ENCODE measurements at regions not wholly inside any gene's neighbourhood (a gene's known extent, or its start where the extent isn't known, plus 50 kb on each side); places are given as distances from the start of the nearest gene placed in this dataset.
"Not testable (repeated sequence)": the region's sequence is repeated elsewhere in the genome, so short reads cannot be mapped to it uniquely, and the experiment has no call there.

DNA sequence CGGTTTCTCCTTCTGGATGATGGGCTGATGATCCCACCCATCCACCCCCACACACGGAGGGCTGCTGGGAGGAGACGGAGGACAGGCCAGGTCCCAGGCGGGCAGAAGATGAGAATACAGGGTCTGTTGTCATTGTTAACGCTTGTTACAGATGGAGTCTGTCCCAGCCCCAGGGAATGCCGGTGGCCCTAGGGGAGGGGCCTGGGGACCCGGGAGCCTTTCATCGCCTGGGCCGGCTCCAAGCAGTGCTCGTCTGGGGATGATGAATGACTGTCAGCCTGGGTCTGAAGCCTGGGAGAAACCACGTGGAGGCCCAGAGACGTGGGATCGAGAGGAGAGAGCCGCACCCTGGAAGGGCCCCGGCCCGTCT is 69.2 kb downstream of the UNCX start:
- Histone ChIP-seq H3K4me2 (ENCODE audit: insufficient read depth, low read length) (no peak overlapping the region), H3K79me2 (ENCODE audit: insufficient read depth, low read length) (no peaks in the 10 kb centered on the region), H3K9ac (ENCODE audit: low read depth, low read length) (no peak overlapping the region), H3K4me1 (ENCODE audit: insufficient read depth, low read length) (no peaks in the 10 kb centered on the region), H2AFZ (ENCODE audit: low read depth, low read length) (no peak overlapping the region), H3K27ac (ENCODE audit: low read length) (no peak overlapping the region), H3K4me3 (ENCODE audit: low read depth in 1 of 2, low read length in 2 of 2) (no peak overlapping the region), H4K20me1 (ENCODE audit: insufficient read depth, low read length) (no peaks in the 10 kb centered on the region; the same call in 1 of the 2 replicates), H3K36me3 (ENCODE audit: insufficient read depth, low read length) (no peaks in the 10 kb centered on the region), H3K9me3 (ENCODE audit: insufficient read depth, low read length, severe bottlenecking) (no peaks in the 10 kb centered on the region), H3K27me3 (ENCODE audit: insufficient read depth, low read length, poor library complexity) (no peaks in the 10 kb centered on the region)
- TF ChIP-seq, protein P1, sequence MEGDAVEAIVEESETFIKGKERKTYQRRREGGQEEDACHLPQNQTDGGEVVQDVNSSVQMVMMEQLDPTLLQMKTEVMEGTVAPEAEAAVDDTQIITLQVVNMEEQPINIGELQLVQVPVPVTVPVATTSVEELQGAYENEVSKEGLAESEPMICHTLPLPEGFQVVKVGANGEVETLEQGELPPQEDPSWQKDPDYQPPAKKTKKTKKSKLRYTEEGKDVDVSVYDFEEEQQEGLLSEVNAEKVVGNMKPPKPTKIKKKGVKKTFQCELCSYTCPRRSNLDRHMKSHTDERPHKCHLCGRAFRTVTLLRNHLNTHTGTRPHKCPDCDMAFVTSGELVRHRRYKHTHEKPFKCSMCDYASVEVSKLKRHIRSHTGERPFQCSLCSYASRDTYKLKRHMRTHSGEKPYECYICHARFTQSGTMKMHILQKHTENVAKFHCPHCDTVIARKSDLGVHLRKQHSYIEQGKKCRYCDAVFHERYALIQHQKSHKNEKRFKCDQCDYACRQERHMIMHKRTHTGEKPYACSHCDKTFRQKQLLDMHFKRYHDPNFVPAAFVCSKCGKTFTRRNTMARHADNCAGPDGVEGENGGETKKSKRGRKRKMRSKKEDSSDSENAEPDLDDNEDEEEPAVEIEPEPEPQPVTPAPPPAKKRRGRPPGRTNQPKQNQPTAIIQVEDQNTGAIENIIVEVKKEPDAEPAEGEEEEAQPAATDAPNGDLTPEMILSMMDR (IDR thresholded peaks at IDR 0.05; ENCODE audit: borderline replicate concordance, extremely low read depth, low read length, poor library complexity, severe bottlenecking) = no peak
- TF ChIP-seq EZH2 (IDR thresholded peaks at IDR 0.05; ENCODE audit: borderline replicate concordance, low read depth, low read length, severe bottlenecking) = no peak
- no peak for DNase-seq
- no peak for ATAC-seq (ENCODE audit: insufficient read depth, low read depth)

DNA sequence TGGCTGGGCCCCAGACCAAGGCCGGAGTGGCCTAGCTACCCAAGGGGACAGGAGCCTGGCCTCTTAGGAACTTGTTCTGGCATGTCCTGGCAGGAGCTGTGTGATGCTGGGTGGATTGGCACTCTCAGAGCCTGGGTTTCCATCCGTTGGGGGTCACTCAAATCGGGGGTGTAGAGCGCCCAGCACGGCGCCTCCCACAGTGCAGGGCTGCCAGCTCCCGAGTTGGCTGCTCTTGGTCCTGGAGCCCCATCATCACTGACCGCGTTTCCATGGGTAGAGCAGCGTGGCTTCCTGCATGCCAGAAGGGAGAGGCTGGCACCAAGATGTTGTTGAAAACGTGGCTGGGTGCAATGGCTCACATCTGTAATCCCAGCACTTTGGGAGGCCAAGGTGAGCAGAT is 70.3 kb downstream of the UNCX start:
- Histone ChIP-seq H3K4me2 (ENCODE audit: insufficient read depth, low read length) (no peak overlapping the region), H3K9me3 (ENCODE audit: insufficient read depth, low read length, severe bottlenecking) (no peaks in the 10 kb centered on the region), H3K36me3 (ENCODE audit: insufficient read depth, low read length) (no peaks in the 10 kb centered on the region), H3K79me2 (ENCODE audit: insufficient read depth, low read length) (no peaks in the 10 kb centered on the region), H3K27ac (ENCODE audit: low read length) (no peak overlapping the region), H4K20me1 (ENCODE audit: insufficient read depth, low read length) (no peaks in the 10 kb centered on the region; the same call in 1 of the 2 replicates), H3K27me3 (ENCODE audit: insufficient read depth, low read length, poor library complexity) (no peaks in the 10 kb centered on the region), H3K4me3 (ENCODE audit: low read depth in 1 of 2, low read length in 2 of 2) (no peak overlapping the region), H3K9ac (ENCODE audit: low read depth, low read length) (no peak overlapping the region), H2AFZ (ENCODE audit: low read depth, low read length) (no peak overlapping the region), H3K4me1 (ENCODE audit: insufficient read depth, low read length) (no peaks in the 10 kb centered on the region)
- no peak for ATAC-seq (ENCODE audit: insufficient read depth, low read depth)
- no peak for TF ChIP-seq EZH2 (IDR thresholded peaks at IDR 0.05; ENCODE audit: borderline replicate concordance, low read depth, low read length, severe bottlenecking)
- TF ChIP-seq, protein P1 (IDR thresholded peaks at IDR 0.05; ENCODE audit: borderline replicate concordance, extremely low read depth, low read length, poor library complexity, severe bottlenecking) = no peak
- no peak for DNase-seq

DNA sequence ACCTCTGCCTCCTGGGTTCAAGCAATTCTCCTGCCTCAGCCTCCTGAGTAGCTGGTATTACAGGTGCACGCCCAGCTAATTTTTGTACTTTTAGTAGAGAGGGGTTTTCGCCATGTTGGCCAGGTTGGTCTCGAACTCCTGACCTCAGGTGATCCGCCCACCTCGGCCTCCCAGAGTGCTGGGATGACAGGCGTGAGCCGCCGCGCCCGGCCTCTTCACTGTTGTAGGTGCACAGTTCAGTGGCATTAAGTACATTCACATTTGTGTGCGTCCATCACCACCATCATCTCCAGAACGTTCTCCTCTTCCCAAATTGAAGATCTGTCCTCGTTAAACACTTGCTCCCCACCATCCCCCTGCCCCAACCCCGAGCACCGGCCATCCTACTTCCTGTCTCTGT is 71.3 kb downstream of the UNCX start:
- not testable (repeated sequence) for H3K9ac ChIP-seq (ENCODE audit: low read depth, low read length); ATAC-seq (ENCODE audit: insufficient read depth, low read depth); H3K27me3 ChIP-seq (ENCODE audit: insufficient read depth, low read length, poor library complexity)

DNA sequence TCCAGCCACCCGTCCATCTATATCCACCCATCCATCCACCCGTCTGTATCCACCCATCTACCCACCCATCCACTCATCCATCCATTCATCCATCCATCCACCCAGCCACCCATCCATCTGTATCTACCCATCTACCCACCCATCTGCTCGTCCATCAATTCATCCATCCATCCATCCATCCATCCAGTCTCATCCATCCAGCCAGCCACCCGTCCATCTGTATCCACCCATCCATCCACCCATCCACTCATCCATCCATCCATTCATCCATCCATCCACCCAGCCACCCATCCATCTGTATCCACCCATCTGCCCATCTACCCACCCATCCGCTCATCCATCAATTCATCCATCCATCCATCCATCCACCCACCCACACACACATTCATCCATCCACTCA is 73.2 kb downstream of the UNCX start:
- Histone ChIP-seq H3K9me3 (ENCODE audit: insufficient read depth, low read length, severe bottlenecking) (no peaks in the 10 kb centered on the region), H4K20me1 (ENCODE audit: insufficient read depth, low read length) (no peaks in the 10 kb centered on the region), H3K4me2 (ENCODE audit: insufficient read depth, low read length) (no peak overlapping the region), H2AFZ (ENCODE audit: low read depth, low read length) (no peak overlapping the region), H3K36me3 (ENCODE audit: insufficient read depth, low read length) (no peaks in the 10 kb centered on the region), H3K4me3 (ENCODE audit: low read depth in 1 of 2, low read length in 2 of 2) (no peak overlapping the region), H3K79me2 (ENCODE audit: insufficient read depth, low read length) (no peaks in the 10 kb centered on the region), H3K27me3 (ENCODE audit: insufficient read depth, low read length, poor library complexity) (no peaks in the 10 kb centered on the region), H3K4me1 (ENCODE audit: insufficient read depth, low read length) (no peaks in the 10 kb centered on the region), H3K9ac (ENCODE audit: low read depth, low read length) (no peak overlapping the region), H3K27ac (ENCODE audit: low read length) (no peak overlapping the region)
- no peak for DNase-seq
- ATAC-seq (ENCODE audit: insufficient read depth, low read depth) = no peak
- TF ChIP-seq, protein P1 (IDR thresholded peaks at IDR 0.05; ENCODE audit: borderline replicate concordance, extremely low read depth, low read length, poor library complexity, severe bottlenecking) = no peak
- TF ChIP-seq EZH2 (IDR thresholded peaks at IDR 0.05; ENCODE audit: borderline replicate concordance, low read depth, low read length, severe bottlenecking) = no peak

More for the DNA sequence above, 71.3 kb downstream of the UNCX start:
- not testable (repeated sequence) for H3K79me2 ChIP-seq (ENCODE audit: insufficient read depth, low read length); DNase-seq; H2AFZ ChIP-seq (ENCODE audit: low read depth, low read length); H3K4me3 ChIP-seq (ENCODE audit: low read depth in 1 of 2, low read length in 2 of 2); H3K4me2 ChIP-seq (ENCODE audit: insufficient read depth, low read length); H3K9me3 ChIP-seq (ENCODE audit: insufficient read depth, low read length, severe bottlenecking); H3K27ac ChIP-seq (ENCODE audit: low read length); H3K36me3 ChIP-seq (ENCODE audit: insufficient read depth, low read length); H3K4me1 ChIP-seq (ENCODE audit: insufficient read depth, low read length); H4K20me1 ChIP-seq (ENCODE audit: insufficient read depth, low read length)

Data from DND-41 (cell line).